HEK293 (cell line): ENCODE measurements at regions not wholly inside any gene's neighbourhood (a gene's known extent, or its start where the extent isn't known, plus 50 kb on each side); places are given as distances from the start of the nearest gene placed in this dataset.
A peak's percentile ranks its signal among the peaks of the same experiment; 100 is the strongest.

Source experiments
- CTCF ChIA-PET: fragments of 350-600 bp; formaldehyde crosslinking; extraction: SDS; loops from one replicate; lab custom pipeline; 2021; ENCODE audit warnings: antibody characterized with exemption; lab: Yijun Ruan, JAX
- POLR2A ChIA-PET: fragments of 300-600 bp; formaldehyde crosslinking; extraction: SDS; loops from one replicate; lab custom pipeline; 2020; ENCODE audit warnings: antibody characterized with exemption, inconsistent platforms; lab: Yijun Ruan, JAX
- H3K27ac ChIP-seq: fragments of 200-500 bp; sonication (Bioruptor generic); 2 replicates; pipeline ENCODE4 v1.5.1; 2014; ENCODE audit warnings: low read depth, low read length, control low read depth, inconsistent platforms; ENCODE audit errors: extremely low read depth
- H3K36me3 ChIP-seq, 2 experiments: fragments of 200-500 bp in 1 of 2; sonication (Bioruptor generic) in 1 of 2; 1 replicate in 1 of 2; 2 replicates in 1 of 2; pipeline ENCODE4 v1.5.1; 2014 to 2017; ENCODE audit warnings: inconsistent platforms in 2 of 2, low read length in 2 of 2; ENCODE audit not compliant: control insufficient read depth in 2 of 2, insufficient read depth in 1 of 2
- H3K4me1 ChIP-seq: fragments of 200-500 bp; sonication (Bioruptor generic); 2 replicates; pipeline ENCODE4 v1.5.1; 2014; ENCODE audit warnings: mild to moderate bottlenecking, low read length, inconsistent platforms; ENCODE audit not compliant: control insufficient read depth, insufficient read depth
- H3K4me3 ChIP-seq: 2 replicates; pipeline ENCODE4 v1.5.1; 2011; ENCODE audit warnings: low read depth, mild to moderate bottlenecking, control low read depth, low read length, moderate library complexity
- H3K9me3 ChIP-seq: fragments of 200-500 bp; sonication (Bioruptor generic); 2 replicates; pipeline ENCODE4 v1.5.1; 2014; ENCODE audit warnings: low read depth, low read length, inconsistent platforms; ENCODE audit not compliant: control insufficient read depth, insufficient read depth
- SP7 ChIP-seq: fragments of 450-650 bp; formaldehyde crosslinking; IDR thresholded peaks from 2 replicates; pipeline ENCODE4 v1.5.1; 2016; ENCODE audit warnings: missing biosample characterization, missing genetic modification characterization
- TCF7L2 ChIP-seq: IDR thresholded peaks from 2 replicates; pipeline ENCODE4 v1.6.1; 2011; ENCODE audit warnings: low read depth, mild to moderate bottlenecking, inconsistent platforms, low read length, moderate library complexity, borderline replicate concordance
- ZBTB21 ChIP-seq: fragments of 450-650 bp; formaldehyde crosslinking; IDR thresholded peaks from 2 replicates; pipeline ENCODE4 v1.5.1; 2017; ENCODE audit warnings: missing biosample characterization, missing genetic modification characterization
- ZBTB7A ChIP-seq: fragments of 450-650 bp; formaldehyde crosslinking; IDR thresholded peaks from 2 replicates; pipeline ENCODE4 v1.5.1; 2016; ENCODE audit warnings: low read depth, missing biosample characterization, missing genetic modification characterization
- ZNF10 ChIP-seq: fragments of 450-650 bp; formaldehyde crosslinking; IDR thresholded peaks from 2 replicates; pipeline ENCODE4 v1.5.1; 2017; ENCODE audit warnings: missing biosample characterization, missing genetic modification characterization
- ZNF266 ChIP-seq: fragments of 450-650 bp; formaldehyde crosslinking; IDR thresholded peaks from 2 replicates; pipeline ENCODE4 v1.5.1; 2016; ENCODE audit warnings: missing biosample characterization, missing genetic modification characterization, low read depth
- ZNF335 ChIP-seq: fragments of 450-650 bp; formaldehyde crosslinking; conservative IDR thresholded peaks from 2 replicates; pipeline ENCODE4 v1.5.1; 2016; ENCODE audit warnings: missing biosample characterization, missing genetic modification characterization
- ZNF501 ChIP-seq: fragments of 450-650 bp; formaldehyde crosslinking; IDR thresholded peaks from 2 replicates; pipeline ENCODE4 v1.5.1; 2016; ENCODE audit warnings: missing biosample characterization, missing genetic modification characterization
- ZNF629 ChIP-seq: fragments of 450-650 bp; formaldehyde crosslinking; IDR thresholded peaks from 2 replicates; pipeline ENCODE4 v1.5.1; 2017; ENCODE audit warnings: missing biosample characterization, missing genetic modification characterization
- ZNF654 ChIP-seq: fragments of 450-650 bp; formaldehyde crosslinking; IDR thresholded peaks from 2 replicates; pipeline ENCODE4 v1.5.1; 2016; ENCODE audit warnings: low read depth, missing biosample characterization, missing genetic modification characterization
- ZNF658 ChIP-seq: fragments of 450-650 bp; formaldehyde crosslinking; IDR thresholded peaks from 2 replicates; pipeline ENCODE4; 2016; ENCODE audit warnings: missing biosample characterization, missing genetic modification characterization
- ZNF660 ChIP-seq: fragments of 450-650 bp; IDR thresholded peaks from 2 replicates; pipeline ENCODE4 v1.5.1; 2018; ENCODE audit warnings: missing biosample characterization, mild to moderate bottlenecking, missing genetic modification characterization
- ZNF76 ChIP-seq: fragments of 450-650 bp; formaldehyde crosslinking; IDR thresholded peaks from 2 replicates; pipeline ENCODE4; 2016; ENCODE audit warnings: low read depth, missing biosample characterization, missing genetic modification characterization, borderline replicate concordance
- ZSCAN16 ChIP-seq: fragments of 450-650 bp; formaldehyde crosslinking; IDR thresholded peaks from 2 replicates; pipeline ENCODE4 v1.5.1; 2016; ENCODE audit warnings: missing biosample characterization, missing genetic modification characterization
- ZSCAN30 ChIP-seq: fragments of 450-650 bp; IDR thresholded peaks from 2 replicates; pipeline ENCODE4 v1.5.1; 2018; ENCODE audit warnings: missing biosample characterization, mild to moderate bottlenecking, missing genetic modification characterization, moderate library complexity
- TF ChIP-seq, protein P1 (sequence below): fragments of 450-650 bp; formaldehyde crosslinking; IDR thresholded peaks from 2 replicates; pipeline ENCODE4 v1.5.0; 2017; ENCODE audit warnings: missing biosample characterization, missing genetic modification characterization, borderline replicate concordance
- TF ChIP-seq, protein P2 (sequence below): fragments of 450-650 bp; formaldehyde crosslinking; IDR thresholded peaks from 2 replicates; pipeline ENCODE4 v1.5.1; 2016; ENCODE audit warnings: missing biosample characterization, missing genetic modification characterization, borderline replicate concordance
- TF ChIP-seq, protein P3 (sequence below): fragments of 450-650 bp; formaldehyde crosslinking; IDR thresholded peaks from 2 replicates; pipeline ENCODE4 v1.5.1; 2016; ENCODE audit warnings: missing biosample characterization, missing genetic modification characterization
- TF ChIP-seq, protein P4 (sequence below): fragments of 450-650 bp; formaldehyde crosslinking; IDR thresholded peaks from 2 replicates; pipeline ENCODE4 v1.5.1; 2016; ENCODE audit warnings: missing biosample characterization, missing genetic modification characterization, low read depth
- TF ChIP-seq, protein P5 (sequence below): fragments of 450-650 bp; formaldehyde crosslinking; IDR thresholded peaks from 2 replicates; pipeline ENCODE4 v1.5.1; 2016; ENCODE audit warnings: missing biosample characterization, missing genetic modification characterization, borderline replicate concordance
- TF ChIP-seq, protein P6 (sequence below): fragments of 450-650 bp; formaldehyde crosslinking; conservative IDR thresholded peaks from 2 replicates; pipeline ENCODE4 v1.5.1; 2016; ENCODE audit warnings: low read depth, missing biosample characterization, missing genetic modification characterization

DNA sequence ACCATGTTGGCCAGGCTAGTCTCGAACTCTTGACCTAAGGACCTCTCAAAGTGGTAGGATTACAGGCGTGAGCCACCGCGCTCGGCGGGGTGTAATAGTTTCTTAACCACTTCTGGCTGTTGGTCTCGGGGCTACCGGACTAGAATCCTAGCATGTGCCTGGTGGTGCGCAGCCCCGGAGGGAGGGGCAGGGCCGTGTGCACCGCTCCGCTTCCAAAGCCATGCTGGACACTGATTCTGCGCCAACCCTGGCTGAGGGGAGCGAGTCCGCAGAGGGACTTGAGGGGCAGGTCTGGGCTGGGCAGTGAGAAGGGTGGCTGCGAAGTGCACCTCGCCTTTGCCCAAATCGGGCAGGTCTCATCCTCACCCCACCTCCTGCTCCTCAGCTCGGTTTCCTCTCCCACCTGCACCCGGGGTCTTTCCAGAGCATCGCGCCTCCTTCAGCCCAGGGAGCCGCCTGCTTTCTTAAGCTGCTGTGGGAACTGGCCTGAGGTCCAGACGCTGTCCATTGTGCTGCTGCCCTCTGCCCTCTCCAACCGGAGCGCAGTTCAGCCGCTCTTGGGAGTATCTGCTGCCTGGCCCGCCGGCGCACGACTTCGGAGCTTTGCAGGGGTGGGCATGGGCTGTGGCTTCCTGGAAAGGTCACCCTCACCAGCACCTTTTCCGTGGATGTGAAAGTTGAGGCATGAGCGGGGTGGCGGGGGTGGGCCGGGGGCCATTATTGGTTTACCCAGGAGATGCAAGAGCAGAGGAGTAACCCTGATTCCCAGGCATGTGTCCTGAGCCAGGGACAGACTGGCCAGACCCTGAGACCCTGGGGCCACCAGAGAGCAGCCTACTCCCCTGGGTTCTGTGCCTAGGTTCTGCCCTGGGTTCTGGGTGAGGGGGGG lies 422.6 kb upstream of the NUPR2 start:
- H3K4me3 ChIP-seq: no peak overlapping the region
- no peak overlapping the region for H3K27ac ChIP-seq
- TF ChIP-seq ZSCAN30 (no peak), ZNF335 (no peak), ZNF266 (tag by site-specific recombination) (no peak), TCF7L2 (no peak), ZBTB7A (tag by site-specific recombination) (no peak), ZSCAN16 (tag by site-specific recombination) (no peak), ZNF660 (no peak), ZNF10 (tag by site-specific recombination) (no peak), ZNF658 (no peak), SP7 (tag by site-specific recombination) (no peak), ZNF654 (tag by site-specific recombination) (no peak), ZBTB21 (no peak), ZNF501 (tag by site-specific recombination) (no peak), ZNF629 (tag by site-specific recombination) (no peak)
- TF ChIP-seq, protein P1, sequence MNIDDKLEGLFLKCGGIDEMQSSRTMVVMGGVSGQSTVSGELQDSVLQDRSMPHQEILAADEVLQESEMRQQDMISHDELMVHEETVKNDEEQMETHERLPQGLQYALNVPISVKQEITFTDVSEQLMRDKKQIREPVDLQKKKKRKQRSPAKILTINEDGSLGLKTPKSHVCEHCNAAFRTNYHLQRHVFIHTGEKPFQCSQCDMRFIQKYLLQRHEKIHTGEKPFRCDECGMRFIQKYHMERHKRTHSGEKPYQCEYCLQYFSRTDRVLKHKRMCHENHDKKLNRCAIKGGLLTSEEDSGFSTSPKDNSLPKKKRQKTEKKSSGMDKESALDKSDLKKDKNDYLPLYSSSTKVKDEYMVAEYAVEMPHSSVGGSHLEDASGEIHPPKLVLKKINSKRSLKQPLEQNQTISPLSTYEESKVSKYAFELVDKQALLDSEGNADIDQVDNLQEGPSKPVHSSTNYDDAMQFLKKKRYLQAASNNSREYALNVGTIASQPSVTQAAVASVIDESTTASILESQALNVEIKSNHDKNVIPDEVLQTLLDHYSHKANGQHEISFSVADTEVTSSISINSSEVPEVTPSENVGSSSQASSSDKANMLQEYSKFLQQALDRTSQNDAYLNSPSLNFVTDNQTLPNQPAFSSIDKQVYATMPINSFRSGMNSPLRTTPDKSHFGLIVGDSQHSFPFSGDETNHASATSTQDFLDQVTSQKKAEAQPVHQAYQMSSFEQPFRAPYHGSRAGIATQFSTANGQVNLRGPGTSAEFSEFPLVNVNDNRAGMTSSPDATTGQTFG: no peak
- TF ChIP-seq, protein P2, sequence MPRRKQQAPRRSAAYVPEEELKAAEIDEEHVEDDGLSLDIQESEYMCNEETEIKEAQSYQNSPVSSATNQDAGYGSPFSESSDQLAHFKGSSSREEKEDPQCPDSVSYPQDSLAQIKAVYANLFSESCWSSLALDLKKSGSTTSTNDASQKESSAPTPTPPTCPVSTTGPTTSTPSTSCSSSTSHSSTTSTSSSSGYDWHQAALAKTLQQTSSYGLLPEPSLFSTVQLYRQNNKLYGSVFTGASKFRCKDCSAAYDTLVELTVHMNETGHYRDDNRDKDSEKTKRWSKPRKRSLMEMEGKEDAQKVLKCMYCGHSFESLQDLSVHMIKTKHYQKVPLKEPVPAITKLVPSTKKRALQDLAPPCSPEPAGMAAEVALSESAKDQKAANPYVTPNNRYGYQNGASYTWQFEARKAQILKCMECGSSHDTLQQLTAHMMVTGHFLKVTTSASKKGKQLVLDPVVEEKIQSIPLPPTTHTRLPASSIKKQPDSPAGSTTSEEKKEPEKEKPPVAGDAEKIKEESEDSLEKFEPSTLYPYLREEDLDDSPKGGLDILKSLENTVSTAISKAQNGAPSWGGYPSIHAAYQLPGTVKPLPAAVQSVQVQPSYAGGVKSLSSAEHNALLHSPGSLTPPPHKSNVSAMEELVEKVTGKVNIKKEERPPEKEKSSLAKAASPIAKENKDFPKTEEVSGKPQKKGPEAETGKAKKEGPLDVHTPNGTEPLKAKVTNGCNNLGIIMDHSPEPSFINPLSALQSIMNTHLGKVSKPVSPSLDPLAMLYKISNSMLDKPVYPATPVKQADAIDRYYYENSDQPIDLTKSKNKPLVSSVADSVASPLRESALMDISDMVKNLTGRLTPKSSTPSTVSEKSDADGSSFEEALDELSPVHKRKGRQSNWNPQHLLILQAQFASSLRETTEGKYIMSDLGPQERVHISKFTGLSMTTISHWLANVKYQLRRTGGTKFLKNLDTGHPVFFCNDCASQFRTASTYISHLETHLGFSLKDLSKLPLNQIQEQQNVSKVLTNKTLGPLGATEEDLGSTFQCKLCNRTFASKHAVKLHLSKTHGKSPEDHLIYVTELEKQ: no peak
- TF ChIP-seq, protein P3, sequence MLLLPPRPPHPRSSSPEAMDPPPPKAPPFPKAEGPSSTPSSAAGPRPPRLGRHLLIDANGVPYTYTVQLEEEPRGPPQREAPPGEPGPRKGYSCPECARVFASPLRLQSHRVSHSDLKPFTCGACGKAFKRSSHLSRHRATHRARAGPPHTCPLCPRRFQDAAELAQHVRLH (tag by site-specific recombination): no peak
- TF ChIP-seq, protein P4, sequence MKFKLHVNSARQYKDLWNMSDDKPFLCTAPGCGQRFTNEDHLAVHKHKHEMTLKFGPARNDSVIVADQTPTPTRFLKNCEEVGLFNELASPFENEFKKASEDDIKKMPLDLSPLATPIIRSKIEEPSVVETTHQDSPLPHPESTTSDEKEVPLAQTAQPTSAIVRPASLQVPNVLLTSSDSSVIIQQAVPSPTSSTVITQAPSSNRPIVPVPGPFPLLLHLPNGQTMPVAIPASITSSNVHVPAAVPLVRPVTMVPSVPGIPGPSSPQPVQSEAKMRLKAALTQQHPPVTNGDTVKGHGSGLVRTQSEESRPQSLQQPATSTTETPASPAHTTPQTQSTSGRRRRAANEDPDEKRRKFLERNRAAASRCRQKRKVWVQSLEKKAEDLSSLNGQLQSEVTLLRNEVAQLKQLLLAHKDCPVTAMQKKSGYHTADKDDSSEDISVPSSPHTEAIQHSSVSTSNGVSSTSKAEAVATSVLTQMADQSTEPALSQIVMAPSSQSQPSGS (tag by site-specific recombination): no peak
- TF ChIP-seq, all 188 proteins: peak for 0
- Histone ChIP-seq H3K36me3 (no peaks in the 10 kb centered on the region), H3K9me3 (no peaks in the 10 kb centered on the region), H3K4me1 (no peaks in the 10 kb centered on the region)
- ChIA-PET CTCF (no interaction called here), POLR2A (no interaction called here)

DNA sequence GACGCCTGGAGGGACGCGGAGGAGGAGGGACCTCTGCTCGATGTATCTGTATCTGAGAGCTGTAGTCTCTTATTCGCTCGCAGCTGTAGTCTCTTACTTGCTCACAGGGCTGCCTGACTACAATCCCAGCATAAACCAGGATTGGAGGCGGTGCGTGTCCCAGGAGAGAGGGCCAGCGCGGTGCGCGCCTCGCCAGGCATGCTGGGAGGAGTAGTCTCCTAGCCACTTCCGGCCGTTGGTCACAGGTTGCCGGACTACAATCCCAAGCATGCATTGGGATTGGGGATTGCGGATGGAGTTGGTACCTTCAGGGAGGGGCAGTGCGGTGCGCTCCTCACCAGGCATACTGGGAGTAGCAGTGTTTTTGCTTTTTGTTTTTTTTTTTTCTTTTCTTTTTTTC lies 421.7 kb upstream of the NUPR2 start:
- H3K4me1 ChIP-seq: no peaks in the 10 kb centered on the region
- no peaks in the 10 kb centered on the region for H3K9me3 ChIP-seq
- POLR2A ChIA-PET: no interaction called here
- no peak overlapping the region for H3K4me3 ChIP-seq
- H3K36me3 ChIP-seq: no peaks in the 10 kb centered on the region
- no peak overlapping the region for H3K27ac ChIP-seq
- CTCF ChIA-PET: no interaction called here
- peak; percentile 53; the same call in 1 of the 2 replicates for TF ChIP-seq ZNF76
- TF ChIP-seq, protein P5, sequence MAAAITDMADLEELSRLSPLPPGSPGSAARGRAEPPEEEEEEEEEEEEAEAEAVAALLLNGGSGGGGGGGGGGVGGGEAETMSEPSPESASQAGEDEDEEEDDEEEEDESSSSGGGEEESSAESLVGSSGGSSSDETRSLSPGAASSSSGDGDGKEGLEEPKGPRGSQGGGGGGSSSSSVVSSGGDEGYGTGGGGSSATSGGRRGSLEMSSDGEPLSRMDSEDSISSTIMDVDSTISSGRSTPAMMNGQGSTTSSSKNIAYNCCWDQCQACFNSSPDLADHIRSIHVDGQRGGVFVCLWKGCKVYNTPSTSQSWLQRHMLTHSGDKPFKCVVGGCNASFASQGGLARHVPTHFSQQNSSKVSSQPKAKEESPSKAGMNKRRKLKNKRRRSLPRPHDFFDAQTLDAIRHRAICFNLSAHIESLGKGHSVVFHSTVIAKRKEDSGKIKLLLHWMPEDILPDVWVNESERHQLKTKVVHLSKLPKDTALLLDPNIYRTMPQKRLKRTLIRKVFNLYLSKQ (tag by site-specific recombination): no peak
- TF ChIP-seq, protein P6, sequence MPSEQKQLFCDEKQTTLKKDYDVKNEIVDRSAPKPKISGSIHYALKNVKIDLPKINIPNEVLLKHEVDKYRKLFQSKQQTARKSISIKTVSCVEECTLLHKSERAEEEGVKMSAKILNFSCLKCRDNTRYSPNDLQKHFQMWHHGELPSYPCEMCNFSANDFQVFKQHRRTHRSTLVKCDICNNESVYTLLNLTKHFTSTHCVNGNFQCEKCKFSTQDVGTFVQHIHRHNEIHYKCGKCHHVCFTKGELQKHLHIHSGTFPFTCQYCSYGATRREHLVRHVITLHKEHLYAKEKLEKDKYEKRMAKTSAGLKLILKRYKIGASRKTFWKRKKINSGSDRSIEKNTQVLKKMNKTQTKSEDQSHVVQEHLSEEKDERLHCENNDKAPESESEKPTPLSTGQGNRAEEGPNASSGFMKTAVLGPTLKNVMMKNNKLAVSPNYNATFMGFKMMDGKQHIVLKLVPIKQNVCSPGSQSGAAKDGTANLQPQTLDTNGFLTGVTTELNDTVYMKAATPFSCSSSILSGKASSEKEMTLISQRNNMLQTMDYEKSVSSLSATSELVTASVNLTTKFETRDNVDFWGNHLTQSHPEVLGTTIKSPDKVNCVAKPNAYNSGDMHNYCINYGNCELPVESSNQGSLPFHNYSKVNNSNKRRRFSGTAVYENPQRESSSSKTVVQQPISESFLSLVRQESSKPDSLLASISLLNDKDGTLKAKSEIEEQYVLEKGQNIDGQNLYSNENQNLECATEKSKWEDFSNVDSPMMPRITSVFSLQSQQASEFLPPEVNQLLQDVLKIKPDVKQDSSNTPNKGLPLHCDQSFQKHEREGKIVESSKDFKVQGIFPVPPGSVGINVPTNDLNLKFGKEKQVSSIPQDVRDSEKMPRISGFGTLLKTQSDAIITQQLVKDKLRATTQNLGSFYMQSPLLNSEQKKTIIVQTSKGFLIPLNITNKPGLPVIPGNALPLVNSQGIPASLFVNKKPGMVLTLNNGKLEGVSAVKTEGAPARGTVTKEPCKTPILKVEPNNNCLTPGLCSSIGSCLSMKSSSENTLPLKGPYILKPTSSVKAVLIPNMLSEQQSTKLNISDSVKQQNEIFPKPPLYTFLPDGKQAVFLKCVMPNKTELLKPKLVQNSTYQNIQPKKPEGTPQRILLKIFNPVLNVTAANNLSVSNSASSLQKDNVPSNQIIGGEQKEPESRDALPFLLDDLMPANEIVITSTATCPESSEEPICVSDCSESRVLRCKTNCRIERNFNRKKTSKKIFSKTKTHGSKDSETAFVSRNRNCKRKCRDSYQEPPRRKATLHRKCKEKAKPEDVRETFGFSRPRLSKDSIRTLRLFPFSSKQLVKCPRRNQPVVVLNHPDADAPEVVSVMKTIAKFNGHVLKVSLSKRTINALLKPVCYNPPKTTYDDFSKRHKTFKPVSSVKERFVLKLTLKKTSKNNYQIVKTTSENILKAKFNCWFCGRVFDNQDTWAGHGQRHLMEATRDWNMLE (tag by site-specific recombination): 0 out of 2 replicates have a peak, but pooled peaks have one; percentile 32
